CD4-positive, alpha-beta T cell treated with Interleukin-6 for 4 hours (primary cell): ENCODE measurements at regions not wholly inside any gene's neighbourhood (a gene's known extent, or its start where the extent isn't known, plus 50 kb on each side); places are given as distances from the start of the nearest gene placed in this dataset.

Source experiments
- DNase-seq: peaks from one replicate; pipeline ENCODE4 v3.0.0-alpha.2; 2020; ENCODE audit warnings: mixed read lengths

GRCh38 chr13:79770056-79770455 is 289.1 kb downstream of the NDFIP2 start:
- no peak for DNase-seq

DNA sequence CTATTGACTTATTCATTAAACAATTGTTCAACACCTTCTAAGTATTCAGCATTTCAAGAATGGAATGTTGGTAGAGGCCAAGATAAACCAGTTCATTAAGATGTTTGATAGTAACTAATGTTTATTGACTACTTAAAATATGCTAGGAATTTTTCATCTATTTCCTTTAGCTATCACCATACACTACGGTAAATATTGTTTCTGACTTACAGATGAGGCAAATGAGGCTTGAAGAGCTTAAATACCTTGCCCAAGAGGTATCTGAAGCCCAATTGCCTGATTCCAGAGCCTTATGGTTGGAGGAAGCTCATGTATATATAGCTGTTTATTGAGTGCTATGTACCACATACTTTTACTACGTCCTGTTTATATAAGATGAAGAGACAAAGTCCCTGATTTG is 286.2 kb downstream of the NDFIP2 start:
- no peak for DNase-seq

- DNase-seq: no peak
Measured at GRCh38 chr13:79765331-79765730, 284.4 kb downstream of the NDFIP2 start.

- no peak for DNase-seq
Measured at GRCh38 chr13:79749984-79750551, 269.1 kb downstream of the NDFIP2 start.

DNA sequence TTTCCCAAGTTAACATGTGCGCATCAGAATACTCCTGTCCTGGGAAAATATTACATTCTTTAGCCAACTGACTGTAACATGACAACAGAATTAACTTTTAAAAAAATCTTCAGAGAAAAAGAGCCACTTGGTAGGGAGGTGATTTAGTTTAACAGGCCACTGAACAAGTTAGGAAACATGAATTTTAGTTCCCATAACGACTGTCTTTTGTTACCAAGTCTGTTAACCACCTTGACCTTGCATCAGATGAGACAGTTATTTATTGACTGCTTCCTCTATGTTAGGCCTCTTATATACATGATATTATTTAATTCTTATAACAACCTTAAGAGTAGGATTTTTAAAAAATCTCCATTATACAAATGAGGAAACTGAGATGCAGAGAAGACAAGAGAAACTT is 268.6 kb downstream of the NDFIP2 start:
- DNase-seq: no peak

DNA sequence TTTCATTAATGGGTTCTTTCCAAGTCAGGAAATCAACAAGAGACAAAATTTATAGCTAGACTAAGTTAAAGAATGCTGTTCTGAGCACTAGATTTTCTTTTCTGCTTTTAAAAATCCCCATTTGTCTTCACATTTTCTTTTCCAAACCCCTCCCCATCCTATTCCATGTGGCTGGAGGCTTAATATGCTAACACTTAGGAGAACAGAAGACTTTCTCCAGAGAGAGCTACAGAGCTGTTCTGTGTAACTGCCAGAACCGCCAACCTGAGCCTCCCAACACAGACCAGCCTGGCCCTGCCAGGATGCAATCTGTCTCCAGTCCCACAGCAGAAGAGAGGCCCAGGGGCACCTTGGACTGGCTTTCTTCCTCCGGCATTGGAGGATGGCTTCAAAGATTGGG is 264.1 kb downstream of the NDFIP2 start:
- no peak for DNase-seq

- DNase-seq: no peak
Measured at GRCh38 chr13:79742923-79743322, 262.0 kb downstream of the NDFIP2 start.

- no peak for DNase-seq
Measured at GRCh38 chr13:79740991-79741390, 260.0 kb downstream of the NDFIP2 start.

- DNase-seq: no peak
Measured at GRCh38 chr13:79736356-79736755, 255.4 kb downstream of the NDFIP2 start.

GRCh38 chr13:79735228-79735627 is 254.3 kb downstream of the NDFIP2 start:
- no peak for DNase-seq

DNA sequence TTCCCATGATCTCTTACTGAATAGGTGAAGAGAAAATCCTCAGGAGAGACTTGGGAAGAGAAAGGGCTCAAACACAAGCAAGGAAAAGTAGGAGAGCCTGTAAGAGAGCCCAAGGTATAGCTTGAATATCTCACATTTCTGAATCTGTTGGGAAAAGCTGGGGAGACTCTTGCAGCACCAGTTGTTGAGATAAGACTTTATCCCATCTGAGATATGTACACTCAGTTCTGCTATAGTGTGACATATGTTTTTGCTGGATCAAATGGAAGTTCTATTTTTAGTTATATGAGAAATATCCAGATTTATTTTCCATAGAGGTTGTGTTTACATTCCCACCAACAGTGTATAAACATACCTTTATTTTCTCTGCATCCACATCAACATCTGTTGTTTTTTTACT is 246.1 kb downstream of the NDFIP2 start:
- DNase-seq: no peak

DNA sequence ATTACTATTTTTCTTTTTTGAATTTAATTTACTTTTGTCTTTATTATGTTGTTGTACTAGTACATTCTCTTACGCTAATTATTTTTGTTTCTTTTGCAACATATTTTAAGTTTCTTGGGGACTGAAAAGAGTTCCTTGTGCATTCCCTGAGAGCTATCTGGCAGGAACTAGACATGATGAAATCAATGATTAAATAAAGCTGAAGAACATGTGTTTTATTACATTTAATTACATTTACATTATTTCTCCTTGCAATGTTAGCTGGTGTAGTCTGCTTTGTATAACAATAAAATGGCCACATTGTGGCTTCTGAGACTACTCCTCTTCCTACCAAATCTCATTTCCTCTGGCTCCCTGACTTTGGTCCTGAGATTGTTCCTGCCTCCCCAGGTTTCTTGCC is 244.9 kb downstream of the NDFIP2 start:
- no peak for DNase-seq

DNA sequence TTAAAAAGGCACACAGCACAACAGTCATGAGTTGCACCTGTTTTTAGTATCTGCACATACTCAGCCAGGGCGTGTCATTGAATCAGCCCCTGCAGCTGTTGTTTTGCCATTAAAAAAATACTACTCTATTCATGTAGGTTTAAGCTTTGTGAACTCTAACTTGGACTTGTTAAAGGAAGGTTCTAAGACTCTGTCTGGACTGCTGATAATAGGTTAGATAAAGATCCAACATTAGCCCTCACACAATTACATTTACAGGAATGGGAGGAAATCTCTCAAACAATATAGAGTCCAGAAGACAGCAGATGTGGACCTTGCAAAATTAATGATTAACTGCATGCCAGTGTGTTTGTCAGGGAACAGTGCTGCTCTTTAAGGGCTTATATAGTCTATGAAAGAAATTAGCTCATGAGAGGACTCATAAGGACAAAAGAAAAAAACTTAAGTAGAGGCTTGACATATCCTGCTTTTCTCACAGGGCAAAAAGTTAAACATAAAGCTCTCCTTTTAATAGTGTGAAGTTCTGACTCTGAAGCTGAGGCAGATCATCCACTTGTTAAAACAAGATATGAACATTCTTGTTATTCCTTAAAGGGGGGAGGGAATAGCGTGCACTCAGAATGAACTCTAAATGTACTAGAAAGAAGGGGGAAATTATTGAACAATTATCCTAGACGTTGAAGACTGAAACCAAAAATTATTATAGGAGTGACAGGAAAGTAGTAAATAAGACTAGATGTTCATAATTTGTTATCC is 243.6 kb downstream of the NDFIP2 start:
- no peak for DNase-seq

- no peak for DNase-seq
Measured at GRCh38 chr13:79723519-79724024, 242.6 kb downstream of the NDFIP2 start.

- DNase-seq: no peak
Measured at GRCh38 chr13:79722885-79723445, 242.0 kb downstream of the NDFIP2 start.

DNA sequence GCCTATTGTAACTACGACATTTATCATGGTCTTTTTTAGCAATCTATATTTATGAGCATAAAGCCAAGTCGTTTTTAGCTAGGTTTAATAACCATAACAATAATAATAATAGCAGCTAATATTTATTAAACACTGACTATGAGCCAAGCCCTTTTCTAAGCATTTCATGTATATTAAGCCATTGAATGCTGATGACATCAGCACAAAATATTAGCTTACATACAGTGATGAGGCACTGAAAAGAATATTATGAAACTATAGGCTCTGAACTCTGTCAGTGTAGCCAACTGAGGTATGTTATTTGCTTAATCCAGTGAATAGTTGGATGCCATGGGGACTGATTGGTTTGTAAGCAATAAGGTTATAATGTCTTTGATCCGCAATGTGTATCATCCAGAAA is 235.2 kb downstream of the NDFIP2 start:
- no peak for DNase-seq

- DNase-seq: no peak
Measured at GRCh38 chr13:79711631-79712030, 230.7 kb downstream of the NDFIP2 start.

GRCh38 chr13:79710376-79710775 is 229.4 kb downstream of the NDFIP2 start:
- DNase-seq: no peak

DNA sequence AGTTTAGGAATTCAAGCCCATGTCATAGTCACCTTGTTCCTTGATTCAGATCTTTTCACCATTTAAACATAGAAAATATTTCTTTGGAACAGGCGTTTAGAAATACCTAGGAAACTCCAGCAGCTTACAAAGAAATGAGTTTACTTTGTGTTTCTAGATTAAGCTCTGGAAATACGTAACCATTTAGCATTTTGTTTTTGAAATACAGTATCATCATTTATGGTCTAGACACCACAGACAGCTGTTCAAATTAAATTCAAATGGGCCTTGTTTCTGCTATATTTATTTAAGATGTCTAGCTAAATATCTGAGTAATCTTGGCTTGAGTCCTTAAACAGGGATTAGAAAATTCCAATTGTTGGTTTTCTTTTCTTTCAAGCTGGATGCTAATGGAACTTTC is 228.5 kb downstream of the NDFIP2 start:
- DNase-seq: no peak

DNA sequence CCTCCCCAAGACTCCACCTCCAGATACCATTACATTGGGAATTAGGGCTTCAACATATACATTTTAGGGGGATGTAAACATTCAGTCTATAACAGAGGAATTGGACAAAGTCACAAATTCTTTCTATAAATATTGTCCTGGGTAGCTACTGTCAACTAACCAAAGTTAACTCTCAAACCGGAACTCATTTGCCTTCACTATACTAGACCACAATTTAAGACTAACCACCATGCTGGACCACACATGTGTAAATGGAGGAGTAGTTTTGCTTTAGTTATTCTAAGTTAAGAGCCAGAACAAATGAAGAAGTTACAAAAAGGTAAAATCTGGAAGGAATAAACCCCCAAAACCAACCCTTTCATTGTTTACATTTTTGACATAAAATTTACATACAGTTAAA is 222.8 kb downstream of the NDFIP2 start:
- no peak for DNase-seq

- DNase-seq: no peak
Measured at GRCh38 chr13:79695754-79696153, 214.8 kb downstream of the NDFIP2 start.

DNA sequence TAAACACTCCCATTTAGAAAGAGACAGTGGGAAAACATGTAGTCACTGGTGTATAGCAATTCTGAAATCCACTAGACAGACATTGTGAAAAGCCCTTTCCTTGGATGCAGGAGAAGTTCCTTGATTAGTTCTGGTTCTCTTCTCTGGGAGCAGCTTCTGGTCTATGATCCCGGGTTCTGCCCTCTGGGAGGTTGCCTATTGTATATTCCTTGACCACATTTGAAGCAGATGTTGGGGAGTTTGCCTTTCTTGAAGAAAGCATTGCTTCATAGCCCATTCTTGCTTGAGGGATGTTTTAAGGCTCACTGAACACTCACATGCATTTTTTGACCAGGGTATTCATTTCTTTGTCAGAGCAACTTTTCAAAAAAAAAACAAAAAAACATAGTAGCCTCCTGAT is 211.9 kb downstream of the NDFIP2 start:
- DNase-seq: no peak

GRCh38 chr13:79691826-79692225 is 210.9 kb downstream of the NDFIP2 start:
- no peak for DNase-seq

DNA sequence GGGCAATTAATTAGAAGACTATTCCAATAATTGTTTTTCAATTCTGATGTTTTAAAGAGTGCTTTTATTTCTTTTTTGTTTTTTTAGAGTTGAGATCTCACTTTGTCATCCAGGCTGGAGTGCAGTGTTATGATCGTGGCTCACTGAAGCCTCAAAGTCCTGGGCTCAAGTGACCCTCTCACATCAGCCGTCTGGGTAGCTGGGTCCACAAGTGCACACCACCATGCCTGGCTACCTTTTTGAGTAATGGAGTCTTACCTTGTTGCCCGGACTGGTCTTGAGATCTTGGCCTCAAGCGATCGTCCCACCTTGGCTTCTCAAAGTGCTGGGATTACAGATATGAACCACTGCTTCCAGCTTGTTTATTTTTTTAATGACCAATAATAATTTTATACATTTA is 207.8 kb downstream of the NDFIP2 start:
- no peak for DNase-seq
